ENCODE measurements at regions not wholly inside any gene's neighbourhood (a gene's known extent, or its start where the extent isn't known, plus 50 kb on each side); places are given as distances from the start of the nearest gene placed in this dataset.
A peak's percentile ranks its signal among the peaks of the same experiment; 100 is the strongest.

DNA sequence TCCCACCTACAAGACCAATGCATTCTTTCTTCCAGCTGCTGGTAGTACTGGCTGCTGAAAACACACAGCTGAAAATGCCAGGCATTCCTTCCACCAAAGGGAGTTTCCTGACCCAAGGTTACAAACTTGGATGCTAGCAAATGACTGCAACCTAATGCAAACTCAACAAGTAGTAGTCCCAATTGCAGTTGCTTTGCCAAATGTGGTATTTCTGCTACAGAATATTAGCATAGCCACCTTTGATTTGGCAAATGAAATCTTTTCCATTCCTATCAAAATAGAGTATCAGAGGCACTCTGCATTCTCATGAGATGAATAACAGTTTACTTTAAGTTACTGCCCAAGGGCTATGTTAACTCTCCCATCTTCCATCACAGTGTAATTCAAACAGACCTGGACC lies 172.0 kb upstream of the ARHGAP42 start:
- no peak for TF ChIP-seq EZH2 (IDR thresholded peaks at IDR 0.05; ENCODE audit: low read depth)
- TF ChIP-seq, protein P1, sequence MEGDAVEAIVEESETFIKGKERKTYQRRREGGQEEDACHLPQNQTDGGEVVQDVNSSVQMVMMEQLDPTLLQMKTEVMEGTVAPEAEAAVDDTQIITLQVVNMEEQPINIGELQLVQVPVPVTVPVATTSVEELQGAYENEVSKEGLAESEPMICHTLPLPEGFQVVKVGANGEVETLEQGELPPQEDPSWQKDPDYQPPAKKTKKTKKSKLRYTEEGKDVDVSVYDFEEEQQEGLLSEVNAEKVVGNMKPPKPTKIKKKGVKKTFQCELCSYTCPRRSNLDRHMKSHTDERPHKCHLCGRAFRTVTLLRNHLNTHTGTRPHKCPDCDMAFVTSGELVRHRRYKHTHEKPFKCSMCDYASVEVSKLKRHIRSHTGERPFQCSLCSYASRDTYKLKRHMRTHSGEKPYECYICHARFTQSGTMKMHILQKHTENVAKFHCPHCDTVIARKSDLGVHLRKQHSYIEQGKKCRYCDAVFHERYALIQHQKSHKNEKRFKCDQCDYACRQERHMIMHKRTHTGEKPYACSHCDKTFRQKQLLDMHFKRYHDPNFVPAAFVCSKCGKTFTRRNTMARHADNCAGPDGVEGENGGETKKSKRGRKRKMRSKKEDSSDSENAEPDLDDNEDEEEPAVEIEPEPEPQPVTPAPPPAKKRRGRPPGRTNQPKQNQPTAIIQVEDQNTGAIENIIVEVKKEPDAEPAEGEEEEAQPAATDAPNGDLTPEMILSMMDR (conservative IDR thresholded peaks at IDR 0.05) = no peak
- Histone ChIP-seq H3K27me3 (ENCODE audit: insufficient read depth, low read depth) (no peaks in the 10 kb centered on the region), H3K27ac (no peak overlapping the region), H2AFZ (no peak overlapping the region), H3K36me3 (ENCODE audit: low read depth) (no peaks in the 10 kb centered on the region), H4K20me1 (ENCODE audit: insufficient read depth) (no peaks in the 10 kb centered on the region), H3K4me2 (no peak overlapping the region), H3K4me3 (no peak overlapping the region), H3K9me2 (ENCODE audit: insufficient read depth) (no peaks in the 10 kb centered on the region), H3K9me3 (ENCODE audit: insufficient read depth, low read depth) (no peaks in the 10 kb centered on the region), H3K4me1 (replicated peaks; ENCODE audit: insufficient read depth) (no peaks in the 10 kb centered on the region), H3K79me2 (ENCODE audit: low read depth) (no peaks in the 10 kb centered on the region), H3F3A (ENCODE audit: insufficient read depth, low read depth) (no peaks in the 10 kb centered on the region)
- peak; percentile 26 to 47 for DNase-seq
- no TSS peak for BruUV-seq (replicated peaks)
- ChIA-PET POLR2A (ENCODE audit: unreplicated experiment) (no interaction called here), CTCF (no interaction called here)
- intact Hi-C loops (cut with micrococcal nuclease; ENCODE audit: unreplicated experiment) = no loop called here

DNA sequence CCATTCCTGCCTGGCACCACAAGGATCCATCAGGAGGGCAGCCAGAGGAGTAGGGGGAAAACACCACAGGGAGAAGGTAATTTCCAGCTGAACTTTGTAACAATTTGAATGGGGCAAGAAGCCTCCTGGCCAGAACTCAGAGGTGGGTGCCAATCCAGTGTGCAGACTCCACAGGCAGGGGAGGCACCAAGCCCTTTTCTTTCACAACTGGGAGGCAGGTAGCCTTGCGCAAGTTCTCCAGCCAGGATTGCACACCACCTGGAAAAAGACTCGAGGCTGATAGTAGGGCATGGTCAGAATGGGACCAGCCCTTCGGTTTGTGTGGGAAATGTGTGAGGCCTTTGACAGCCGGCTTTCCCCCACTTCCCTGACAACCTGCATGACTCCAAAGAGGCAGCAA lies 161.9 kb upstream of the ARHGAP42 start:
- DNase-seq = no peak
- no TSS peak for BruUV-seq (replicated peaks)
- Histone ChIP-seq H3K4me3 (no peak overlapping the region), H3K9me3 (ENCODE audit: insufficient read depth, low read depth) (0 out of 2 replicates have a peak, but pooled peaks cover 4% of the 10 kb centered on the region), H3K79me2 (ENCODE audit: low read depth) (no peaks in the 10 kb centered on the region), H3K4me2 (no peak overlapping the region), H3K36me3 (ENCODE audit: low read depth) (no peaks in the 10 kb centered on the region), H3K27me3 (ENCODE audit: insufficient read depth, low read depth) (no peaks in the 10 kb centered on the region), H2AFZ (no peak overlapping the region), H3K9me2 (ENCODE audit: insufficient read depth) (no peaks in the 10 kb centered on the region; the same call in 1 of the 2 replicates), H3F3A (ENCODE audit: insufficient read depth, low read depth) (no peaks in the 10 kb centered on the region), H3K27ac (no peak overlapping the region), H4K20me1 (ENCODE audit: insufficient read depth) (no peaks in the 10 kb centered on the region), H3K4me1 (replicated peaks; ENCODE audit: insufficient read depth) (no peaks in the 10 kb centered on the region)
- CTCF ChIA-PET = interaction anchor here (0.6 kb wide), 1 partner anchor 272 kb away, joined by 5 read pairs; no protein-coding TSS in a partner anchor
- intact Hi-C loops (cut with micrococcal nuclease; ENCODE audit: unreplicated experiment) = no loop called here
- TF ChIP-seq, protein P1 (conservative IDR thresholded peaks at IDR 0.05) = no peak
- TF ChIP-seq EZH2 (IDR thresholded peaks at IDR 0.05; ENCODE audit: low read depth) = no peak
- POLR2A ChIA-PET (ENCODE audit: unreplicated experiment) = no interaction called here

DNA sequence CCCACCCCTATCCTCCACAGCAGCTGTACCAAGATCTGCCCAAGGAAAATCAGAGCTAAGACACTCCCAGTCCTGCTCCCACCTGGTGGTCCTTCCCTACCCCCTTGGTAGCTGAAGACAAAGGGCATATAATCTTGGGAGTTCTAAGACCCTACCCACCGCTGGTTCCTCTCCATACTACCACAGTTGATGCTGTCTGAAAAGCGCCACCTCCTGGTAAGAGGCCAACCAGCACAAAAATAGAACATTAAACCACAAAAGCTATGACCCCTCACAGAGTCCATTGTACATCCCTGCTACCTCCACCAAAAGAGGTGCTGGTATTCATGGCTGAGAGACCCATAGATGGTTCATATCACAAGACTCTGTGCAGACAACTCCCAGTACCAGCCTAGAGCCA lies 161.5 kb upstream of the ARHGAP42 start:
- DNase-seq = no peak
- CTCF ChIA-PET = interaction anchor here (0.6 kb wide), 1 partner anchor 271 kb away, joined by 5 read pairs; no protein-coding TSS in a partner anchor
- intact Hi-C loops (cut with micrococcal nuclease; ENCODE audit: unreplicated experiment) = no loop called here

More for the DNA sequence above, 161.5 kb upstream of the ARHGAP42 start:
- Histone ChIP-seq H3K79me2 (ENCODE audit: low read depth) (no peaks in the 10 kb centered on the region), H3K4me3 (no peak overlapping the region), H3K4me1 (replicated peaks; ENCODE audit: insufficient read depth) (no peaks in the 10 kb centered on the region), H2AFZ (no peak overlapping the region), H4K20me1 (ENCODE audit: insufficient read depth) (no peaks in the 10 kb centered on the region), H3K4me2 (no peak overlapping the region), H3K27ac (no peak overlapping the region), H3K27me3 (ENCODE audit: insufficient read depth, low read depth) (no peaks in the 10 kb centered on the region), H3K9me3 (ENCODE audit: insufficient read depth, low read depth) (0 out of 2 replicates have a peak, but pooled peaks cover 4% of the 10 kb centered on the region), H3K9me2 (ENCODE audit: insufficient read depth) (no peaks in the 10 kb centered on the region; the same call in 1 of the 2 replicates), H3F3A (ENCODE audit: insufficient read depth, low read depth) (no peaks in the 10 kb centered on the region), H3K36me3 (ENCODE audit: low read depth) (no peaks in the 10 kb centered on the region)
- POLR2A ChIA-PET (ENCODE audit: unreplicated experiment) = no interaction called here
- no TSS peak for BruUV-seq (replicated peaks)
- TF ChIP-seq, protein P1 (conservative IDR thresholded peaks at IDR 0.05) = peak; percentile 53
- no peak for TF ChIP-seq EZH2 (IDR thresholded peaks at IDR 0.05; ENCODE audit: low read depth)
